ENCODE measurements at regions not wholly inside any gene's neighbourhood (a gene's known extent, or its start where the extent isn't known, plus 50 kb on each side); places are given as distances from the start of the nearest gene placed in this dataset.

GRCh38 chr9:91036826-91037510 lies 235.3 kb downstream of the SYK start:
- H4K91ac ChIP-seq (replicated peaks; ENCODE audit: insufficient read length, low read length) = no peak overlapping the region
- H3K23me2 ChIP-seq (ENCODE audit: low read depth, low read length) = no peaks in the 10 kb centered on the region
- H3K18ac ChIP-seq (ENCODE audit: extremely low read depth, low read length) = no peak overlapping the region
- ChIA-PET CTCF (ENCODE audit: partially characterized antibody) (interaction anchor here (0.6 to 7.7 kb wide), 16 partner anchors 26 to 690 kb away, joined by 3 to 68 read pairs (median 3); partner anchors contain the start of gene NFIL3), POLR2A (ENCODE audit: partially characterized antibody) (interaction anchor here (0.5 to 1.1 kb wide), 3 partner anchors 63 to 324 kb away, joined by 3 to 4 read pairs (median 3); no protein-coding TSS in a partner anchor)
- no peak overlapping the region for H3K4ac ChIP-seq (replicated peaks; ENCODE audit: insufficient read length, low read depth, low read length)
- H3K9ac ChIP-seq (replicated peaks in 1 of 4; ENCODE audit: extremely low read depth in 1 of 4, low read depth in 3 of 4, low read length in 3 of 4) = no peak overlapping the region
- peak overlapping the region; percentile 41; the same call in 1 of the 2 replicates for H4K8ac ChIP-seq (ENCODE audit: extremely low read depth, insufficient read depth, low read length)
- no peak overlapping the region for H3K4me2 ChIP-seq (ENCODE audit: insufficient read depth in 1 of 2, low read depth in 2 of 2, low read length in 2 of 2)
- FAIRE-seq (no peak), DNase-seq (ENCODE audit: low read depth in 1 of 2, low spot score in 2 of 2) (peak; percentile 44 to 80)
- H2BK20ac ChIP-seq (ENCODE audit: low read length) = no peak overlapping the region
- H3K79me1 ChIP-seq (ENCODE audit: low read depth, low read length) = no peaks in the 10 kb centered on the region
- no peak overlapping the region for H4K5ac ChIP-seq (ENCODE audit: insufficient read length, low read depth, low read length)
- H3K56ac ChIP-seq (replicated peaks; ENCODE audit: insufficient read length, low read depth, low read length) = no peak overlapping the region
- no peak overlapping the region for H3K4me3 ChIP-seq (ENCODE audit: extremely low read depth in 1 of 4, insufficient read depth in 2 of 4, low read depth in 3 of 4, low read length in 4 of 4)
- no peak overlapping the region for H2BK15ac ChIP-seq (ENCODE audit: low read length)
- H3K79me2 ChIP-seq (ENCODE audit: control insufficient read depth in 1 of 2, insufficient read depth in 2 of 2, low read length in 2 of 2) = no peaks in the 10 kb centered on the region
- H3K14ac ChIP-seq (ENCODE audit: insufficient read length) = no peak overlapping the region
- H2AK5ac ChIP-seq (ENCODE audit: low read depth, low read length) = no peak overlapping the region
- H2BK120ac ChIP-seq (replicated peaks; ENCODE audit: low read depth, low read length) = no peak overlapping the region
- H2BK12ac ChIP-seq (ENCODE audit: low read depth, low read length) = no peak overlapping the region
- H3K9me3 ChIP-seq (ENCODE audit: insufficient read depth in 2 of 2, low read depth in 1 of 2, low read length in 1 of 2) = no peaks in the 10 kb centered on the region
- H2BK5ac ChIP-seq (ENCODE audit: low read depth, low read length) = no peak overlapping the region
- H3K36me3 ChIP-seq (ENCODE audit: control insufficient read depth in 2 of 4, insufficient read depth in 4 of 4, low read length in 3 of 4) = no peaks in the 10 kb centered on the region
- H4K20me1 ChIP-seq (replicated peaks in 1 of 2; ENCODE audit: control insufficient read depth in 1 of 2, insufficient read depth in 2 of 2, low read length in 2 of 2) = peaks cover 0 to 2% of the 10 kb centered on the region in 2 experiments
- WGBS, 2 experiments (ENCODE audit: extremely low coverage in 1 of 2, insufficient coverage in 1 of 2, insufficient read length in 1 of 2, insufficient replicate concordance in 2 of 2, low coverage in 1 of 2, low lambda C conversion rate in 2 of 2, missing lambda C conversion rate in 1 of 2) = 79% methylated on average over 27 of the region's 32 CpGs; no CpG with 5 or more reads in 1 of the 2 experiments
- H3K27ac ChIP-seq (ENCODE audit: low read depth, low read length) = no peak overlapping the region
- 0 out of 2 replicates have a peak overlapping the region, but pooled peaks have one; percentile 62 for H2AFZ ChIP-seq (ENCODE audit: low read length)
- H3K23ac ChIP-seq (ENCODE audit: insufficient read length) = no peak overlapping the region
- H3K27me3 ChIP-seq (replicated peaks in 1 of 4; ENCODE audit: control insufficient read depth in 3 of 4, extremely low read depth in 1 of 4, insufficient read depth in 3 of 4, low read length in 3 of 4) = no peaks in the 10 kb centered on the region
- H3K4me1 ChIP-seq (replicated peaks in 1 of 4; ENCODE audit: control insufficient read depth in 3 of 4, insufficient read depth in 4 of 4, low read length in 3 of 4) = peaks cover 0 to 2% (median 0%) of the 10 kb centered on the region in 4 experiments; a peak in 1 of 7 replicates
- TF ChIP-seq CTBP2 (IDR thresholded peaks at IDR 0.05; ENCODE audit: borderline replicate concordance, insufficient read depth, insufficient read length, low read length) (no peak), BCL11A (IDR thresholded peaks at IDR 0.05; ENCODE audit: low read depth in 2 of 2, low read length in 2 of 2) (no peak), MAX (IDR thresholded peaks at IDR 0.05) (peak; percentile 22; the same call in 1 of the 2 replicates), RAD21 (IDR thresholded peaks at IDR 0.05 in 1 of 2, conservative IDR thresholded peaks at IDR 0.05 in 1 of 2; ENCODE audit: low read depth in 2 of 2, low read length in 2 of 2) (peak; percentile 87 to 88), YY1 (IDR thresholded peaks at IDR 0.05; ENCODE audit: low read depth, low read length) (peak; percentile 65), CTCF (IDR thresholded peaks at IDR 0.05; ENCODE audit: control extremely low read depth in 1 of 3, insufficient read depth in 1 of 3, low read depth in 1 of 3, low read length in 3 of 3) (peak; percentile 66 to 72 (median 72)), TEAD4 (IDR thresholded peaks at IDR 0.05; ENCODE audit: low read depth, low read length) (0 out of 2 replicates have a peak, but pooled peaks have one; percentile 30), CHD1 (IDR thresholded peaks at IDR 0.05; ENCODE audit: low read depth, low read length) (no peak), CEBPB (IDR thresholded peaks at IDR 0.05; ENCODE audit: low read depth, low read length) (peak; percentile 17; the same call in 1 of the 2 replicates)
